Occipital lobe (tissue), 1 donor: ENCODE measurements at regions not wholly inside any gene's neighbourhood (a gene's known extent, or its start where the extent isn't known, plus 50 kb on each side); places are given as distances from the start of the nearest gene placed in this dataset.

ENCODE experiments used
- DNase-seq: peaks from one replicate; lab custom pipeline; 2025; lab: John Stamatoyannopoulos, UW

- no peak for DNase-seq
Measured at GRCh38 chr3:72568083-72568482, 280.2 kb downstream of the SHQ1 start.

GRCh38 chr3:72567474-72567873, 280.8 kb downstream of the SHQ1 start:
- DNase-seq, result no peak

- no peak for DNase-seq
Measured at GRCh38 chr3:72565593-72565992, 282.7 kb downstream of the SHQ1 start.

- no peak for DNase-seq
Measured at GRCh38 chr3:72563690-72564370, 284.4 kb downstream of the SHQ1 start.

- no peak for DNase-seq
Measured at GRCh38 chr3:72560846-72561675, 287.2 kb downstream of the SHQ1 start.

- no peak for DNase-seq
Measured at GRCh38 chr3:72559385-72559784, 288.9 kb downstream of the SHQ1 start.

- DNase-seq, result no peak
Measured at GRCh38 chr3:72558001-72558400, 290.2 kb downstream of the SHQ1 start.

- no peak for DNase-seq
Measured at GRCh38 chr3:72555714-72556113, 292.5 kb downstream of the SHQ1 start.

- DNase-seq, result no peak
Measured at GRCh38 chr3:72554689-72555088, 293.6 kb downstream of the SHQ1 start.

- no peak for DNase-seq
Measured at GRCh38 chr3:72553298-72553697, 294.9 kb downstream of the SHQ1 start.

GRCh38 chr3:72550582-72551262, 297.5 kb downstream of the SHQ1 start:
- DNase-seq, result no peak

GRCh38 chr3:72549761-72550581, 298.3 kb downstream of the SHQ1 start:
- no peak for DNase-seq

GRCh38 chr3:72548981-72549380, 299.3 kb downstream of the SHQ1 start:
- DNase-seq, result no peak

GRCh38 chr3:72548461-72548860, 299.8 kb downstream of the SHQ1 start:
- no peak for DNase-seq

GRCh38 chr3:72547183-72547582, 301.1 kb downstream of the SHQ1 start:
- no peak for DNase-seq

GRCh38 chr3:72544239-72544638, 304.0 kb downstream of the SHQ1 start:
- DNase-seq, result no peak

- DNase-seq, result no peak
Measured at GRCh38 chr3:72543246-72543645, 305.0 kb downstream of the SHQ1 start.

GRCh38 chr3:72542781-72543180, 305.5 kb downstream of the SHQ1 start:
- DNase-seq, result no peak

GRCh38 chr3:72539856-72540255, 308.4 kb downstream of the SHQ1 start:
- no peak for DNase-seq

- no peak for DNase-seq
Measured at GRCh38 chr3:72538070-72538745, 310.0 kb downstream of the SHQ1 start.

GRCh38 chr3:72537448-72537847, 310.8 kb downstream of the SHQ1 start:
- no peak for DNase-seq
